ENCODE measurements at regions not wholly inside any gene's neighbourhood (a gene's known extent, or its start where the extent isn't known, plus 50 kb on each side); places are given as distances from the start of the nearest gene placed in this dataset.
A peak's percentile ranks its signal among the peaks of the same experiment; 100 is the strongest.
"Not testable (repeated sequence)": the region's sequence is repeated elsewhere in the genome, so short reads cannot be mapped to it uniquely, and the experiment has no call there.

DNA sequence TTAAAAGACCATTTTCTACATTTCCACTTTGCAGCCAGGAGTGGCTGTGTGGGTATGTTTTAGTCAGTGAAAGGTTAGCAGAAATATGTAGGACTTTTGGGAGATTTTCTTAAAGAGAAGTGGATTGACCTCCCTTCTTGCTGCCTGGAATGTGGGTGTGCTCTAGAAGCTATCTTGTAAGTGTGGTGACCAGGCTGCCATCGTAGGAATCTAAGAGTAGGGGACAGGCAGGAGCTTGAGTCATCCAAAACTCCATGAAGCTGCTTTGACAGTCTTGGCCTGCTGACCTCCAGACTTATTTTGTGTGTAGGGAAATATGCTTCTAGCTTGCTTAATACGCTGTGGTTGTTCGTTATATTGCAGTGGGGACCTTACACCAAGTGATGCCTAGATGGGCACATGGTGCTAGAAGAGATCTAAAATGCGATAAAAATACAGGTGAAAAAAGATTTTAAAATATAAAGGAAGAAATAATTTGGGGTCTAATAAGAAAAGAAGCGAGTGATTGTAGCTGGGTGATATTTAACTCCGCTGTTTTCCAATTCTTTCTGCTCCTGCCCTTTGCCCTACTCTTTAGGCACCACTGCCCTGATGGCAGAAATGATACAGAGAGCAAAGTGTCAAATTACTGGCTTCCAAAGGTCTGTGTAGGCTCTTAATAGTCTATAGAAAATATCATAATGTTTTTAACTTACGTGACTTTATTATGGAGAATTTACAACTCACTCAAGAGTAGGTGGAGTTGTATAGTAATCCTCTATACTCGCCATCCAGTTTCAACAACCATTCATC lies 298.2 kb upstream of the ZNF608 start:
- no peak for DNase-seq

- DNase-seq = no peak
Measured at GRCh38 chr5:125045646-125046045, 299.2 kb upstream of the ZNF608 start.

- DNase-seq = no peak
Measured at GRCh38 chr5:125046838-125047237, 300.4 kb upstream of the ZNF608 start.

GRCh38 chr5:125047871-125048270 lies 301.4 kb upstream of the ZNF608 start:
- no peak for DNase-seq

- no peak for DNase-seq
Measured at GRCh38 chr5:125049721-125050702, 303.6 kb upstream of the ZNF608 start.

GRCh38 chr5:125050926-125051325 lies 304.5 kb upstream of the ZNF608 start:
- peak in 11 of 51 donors; percentile 6 to 41 (median 20) for DNase-seq

DNA sequence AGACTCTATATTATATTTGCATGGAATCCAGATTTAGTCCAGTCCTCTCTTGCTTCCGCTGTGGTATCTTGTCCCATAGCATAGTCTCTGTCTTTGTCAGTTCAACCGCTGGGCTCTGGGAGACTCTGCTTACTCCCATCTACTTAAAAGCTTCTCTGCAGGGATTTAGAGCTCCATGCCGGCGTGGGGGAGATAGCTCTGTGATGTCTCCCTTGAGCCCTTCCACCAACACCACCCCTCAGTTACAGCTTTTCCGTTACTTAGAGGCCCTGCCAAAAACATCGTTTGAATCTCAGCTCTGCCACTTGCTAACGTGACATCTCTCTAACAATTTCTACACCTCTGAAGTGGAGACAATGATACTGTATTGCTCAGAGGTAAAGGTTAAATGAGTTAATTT lies 306.1 kb upstream of the ZNF608 start:
- DNase-seq = no peak

DNA sequence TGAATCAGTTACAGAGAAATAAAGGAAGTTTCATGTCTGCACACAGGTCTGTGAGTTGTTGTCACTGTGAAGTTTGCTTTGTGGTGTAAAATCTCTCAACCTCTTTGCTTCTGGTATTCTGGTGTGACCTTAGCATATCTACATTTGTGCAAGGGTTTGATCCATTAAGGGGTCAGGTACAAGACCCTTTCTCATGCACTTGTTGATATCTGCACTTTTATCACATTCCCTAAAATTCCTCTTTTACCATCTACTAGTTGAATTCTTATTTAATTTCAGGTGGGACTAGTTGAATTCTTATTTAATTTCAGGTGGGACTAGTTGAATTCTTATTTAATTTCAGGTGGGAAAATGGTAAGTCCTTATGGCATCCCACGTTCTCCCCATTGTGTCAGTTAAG lies 306.7 kb upstream of the ZNF608 start:
- no peak for DNase-seq

GRCh38 chr5:125054146-125054545 lies 307.7 kb upstream of the ZNF608 start:
- DNase-seq = no peak

DNA sequence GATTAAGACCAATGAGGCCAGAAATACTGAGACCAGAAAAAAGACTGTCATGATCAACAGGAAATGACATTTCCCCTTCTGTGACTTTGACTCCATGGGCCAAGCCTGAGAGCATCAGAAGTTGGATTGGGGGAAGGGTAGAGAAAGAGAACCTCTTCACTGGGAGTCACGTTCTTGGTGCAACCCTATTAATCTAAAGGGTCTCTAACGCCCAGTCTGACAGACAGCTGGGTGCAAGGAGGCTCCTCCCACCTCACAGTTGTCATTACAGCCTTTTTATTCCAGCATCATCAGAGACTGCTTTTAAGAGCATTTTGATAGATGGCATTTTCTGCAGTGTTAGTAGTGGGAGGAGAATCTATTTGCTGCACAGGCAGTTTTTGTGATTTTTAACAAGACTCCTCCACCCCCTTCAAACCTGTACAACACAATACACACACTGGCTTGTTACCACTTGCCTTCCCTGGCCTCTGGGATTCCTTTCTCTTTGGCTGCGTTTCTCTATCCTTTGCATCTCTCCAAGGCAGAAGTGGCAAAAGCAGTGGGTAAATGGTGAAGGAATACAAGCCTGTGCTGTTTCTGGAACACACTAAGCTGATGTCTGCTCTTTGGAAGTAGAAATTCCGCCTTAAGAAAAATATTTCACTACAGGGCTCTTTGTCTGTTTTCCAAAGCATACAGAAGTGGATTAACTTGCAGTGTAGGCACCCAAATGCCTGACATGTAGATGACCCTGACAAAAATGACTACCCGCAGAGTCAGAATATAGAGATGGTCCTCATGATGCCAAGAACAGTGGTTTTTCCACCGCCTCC lies 310.4 kb upstream of the ZNF608 start:
- DNase-seq = no peak

GRCh38 chr5:125057912-125058826 lies 311.7 kb upstream of the ZNF608 start:
- DNase-seq = no peak

- DNase-seq = no peak
Measured at GRCh38 chr5:125059255-125060002, 313.0 kb upstream of the ZNF608 start.

DNA sequence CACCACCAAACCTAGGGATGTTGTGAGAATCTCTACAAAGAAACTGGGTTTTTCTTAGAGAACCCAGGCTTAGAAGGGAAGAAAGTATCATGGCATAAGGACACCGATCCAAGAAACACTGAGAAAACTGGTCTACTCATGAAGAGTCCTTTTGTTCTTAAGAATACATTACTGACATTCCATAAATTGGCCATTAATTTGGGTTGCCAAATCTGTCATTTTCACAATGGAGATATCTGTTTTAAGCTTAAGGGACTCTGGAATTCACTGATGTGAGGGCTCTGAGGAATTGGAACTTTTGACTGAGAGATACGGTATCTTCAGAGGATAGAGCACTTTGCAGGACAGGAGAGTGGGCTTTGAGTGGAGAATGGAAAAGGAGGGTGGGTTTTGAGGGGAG lies 315.3 kb upstream of the ZNF608 start:
- DNase-seq = no peak

- DNase-seq = peak in 2 of 51 donors; percentile 1 to 28
Measured at GRCh38 chr5:125064621-125065438, 318.4 kb upstream of the ZNF608 start.

GRCh38 chr5:125065741-125066140 lies 319.3 kb upstream of the ZNF608 start:
- DNase-seq = no peak

- DNase-seq = no peak
Measured at GRCh38 chr5:125070961-125071360, 324.5 kb upstream of the ZNF608 start.

GRCh38 chr5:125073090-125073489 lies 326.7 kb upstream of the ZNF608 start:
- DNase-seq = no peak

DNA sequence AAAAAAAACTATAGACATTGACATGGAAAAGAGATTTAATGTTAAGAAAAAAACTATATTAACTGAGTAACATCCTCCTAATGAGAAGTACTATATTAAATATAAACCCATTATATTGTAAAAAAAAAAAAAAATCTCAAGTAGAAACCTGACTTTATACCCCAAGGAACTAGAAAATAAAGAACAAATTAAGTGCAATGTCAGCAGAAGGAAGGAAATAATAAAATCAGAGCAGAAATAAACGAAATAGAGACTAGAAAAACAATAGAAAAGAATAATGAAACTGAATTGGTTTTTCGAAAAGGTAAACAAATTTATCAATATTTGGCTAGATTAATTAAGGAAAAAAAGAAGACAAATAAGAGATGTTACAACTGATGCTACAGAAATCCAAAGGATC lies 329.1 kb upstream of the ZNF608 start:
- DNase-seq = no peak

DNA sequence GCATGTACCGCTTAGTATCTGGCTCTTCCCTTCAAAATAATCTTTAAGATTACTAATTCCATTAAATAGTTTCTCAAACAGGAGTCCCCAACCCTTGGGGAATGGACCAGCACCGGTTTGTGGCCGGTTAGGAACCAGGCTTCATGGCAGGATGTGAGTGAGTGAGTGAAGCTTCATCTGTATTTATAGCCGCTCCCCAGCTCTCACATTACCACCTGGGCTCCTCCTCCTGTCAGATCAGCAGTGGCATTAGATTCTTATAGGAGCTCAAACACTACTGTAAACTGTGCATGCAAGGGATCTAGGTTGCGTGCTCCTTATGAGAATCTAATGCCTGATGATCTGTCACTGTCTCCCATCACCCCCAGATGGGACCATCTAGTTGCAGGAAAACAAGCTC lies 332.6 kb upstream of the ZNF608 start:
- not testable (repeated sequence) for DNase-seq
